ENCODE measurements at regions not wholly inside any gene's neighbourhood (a gene's known extent, or its start where the extent isn't known, plus 50 kb on each side); places are given as distances from the start of the nearest gene placed in this dataset.

DNA sequence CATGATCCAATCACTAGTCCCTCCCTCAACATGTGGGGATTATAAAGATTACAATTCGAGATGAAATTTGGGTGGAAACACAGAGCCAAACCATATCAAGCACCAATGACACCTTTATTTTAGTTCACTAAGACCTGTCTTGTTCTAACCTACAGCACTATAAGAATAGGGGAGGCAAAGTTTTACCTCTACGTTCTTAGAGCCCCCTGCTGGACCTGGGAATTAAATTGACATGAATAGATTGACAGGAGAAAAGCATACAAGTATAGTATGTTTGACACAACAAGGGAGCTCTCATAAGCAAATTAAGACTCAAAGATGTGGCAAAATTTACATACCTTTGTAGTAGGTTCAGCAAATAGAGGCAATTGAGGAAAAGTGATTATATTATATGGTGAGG lies 974.4 kb upstream of the ALCAM start (continued):
- TF ChIP-seq CHD7 (IDR thresholded peaks at IDR 0.05; ENCODE audit: insufficient replicate concordance, low read length) (no peak), KDM5A (IDR thresholded peaks at IDR 0.05; ENCODE audit: low read length) (no peak), CTCF (IDR thresholded peaks at IDR 0.05; ENCODE audit: control extremely low read depth in 1 of 3, insufficient read depth in 1 of 3, low read depth in 1 of 3, low read length in 3 of 3) (no peak; a peak in 1 of 4 replicates), RAD21 (IDR thresholded peaks at IDR 0.05 in 1 of 2, conservative IDR thresholded peaks at IDR 0.05 in 1 of 2; ENCODE audit: low read depth in 2 of 2, low read length in 2 of 2) (peak; percentile 19 to 30; a peak in 2 of 4 replicates)
